ENCODE measurements at regions not wholly inside any gene's neighbourhood (a gene's known extent, or its start where the extent isn't known, plus 50 kb on each side); places are given as distances from the start of the nearest gene placed in this dataset.

GRCh38 chr2:15681089-15681885, 89.6 kb downstream of the DDX1 start:
- no peak for DNase-seq
- Mint-ChIP-seq H3K27ac (no peak overlapping the region), H3K9me3 (peaks cover 5 to 8% of the 10 kb centered on the region in 2 donors), H3K27me3 (no peaks in the 10 kb centered on the region), H3K4me3 (no peak overlapping the region), H3K4me1 (no peaks in the 10 kb centered on the region)
- no peak for ATAC-seq

- ATAC-seq (no peak), DNase-seq (no peak)
- Mint-ChIP-seq H3K4me3 (no peak overlapping the region), H3K27ac (no peak overlapping the region), H3K4me1 (no peaks in the 10 kb centered on the region), H3K9me3 (peaks cover 5 to 8% of the 10 kb centered on the region in 2 donors), H3K27me3 (peaks cover 3% of the 10 kb centered on the region)
Observed at GRCh38 chr2:15682354-15682753, 90.7 kb downstream of the DDX1 start.

- ATAC-seq (no peak), DNase-seq (no peak)
- Mint-ChIP-seq H3K27me3 (peaks cover 21% of the 10 kb centered on the region), H3K9me3 (peaks cover 4 to 5% of the 10 kb centered on the region in 2 donors), H3K27ac (no peak overlapping the region), H3K4me1 (no peaks in the 10 kb centered on the region), H3K4me3 (no peak overlapping the region)
Observed at GRCh38 chr2:15684161-15685039, 92.7 kb downstream of the DDX1 start.

GRCh38 chr2:15685143-15685542, 93.5 kb downstream of the DDX1 start:
- Mint-ChIP-seq H3K4me1 (no peaks in the 10 kb centered on the region), H3K4me3 (no peak overlapping the region), H3K27ac (no peak overlapping the region), H3K27me3 (peaks cover 27% of the 10 kb centered on the region), H3K9me3 (no peaks in the 10 kb centered on the region)
- DNase-seq (no peak), ATAC-seq (no peak)

- no peak for DNase-seq
- Mint-ChIP-seq H3K9me3 (no peaks in the 10 kb centered on the region), H3K27me3 (peaks cover 27% of the 10 kb centered on the region), H3K4me1 (no peaks in the 10 kb centered on the region), H3K4me3 (no peak overlapping the region), H3K27ac (no peak overlapping the region)
- ATAC-seq: no peak
Observed at GRCh38 chr2:15686643-15687042, 95.0 kb downstream of the DDX1 start.

GRCh38 chr2:15687243-15687642, 95.6 kb downstream of the DDX1 start:
- DNase-seq (no peak), ATAC-seq (no peak)
- no peaks in the 10 kb centered on the region for H3K9me3 Mint-ChIP-seq
- no peaks in the 10 kb centered on the region for H3K4me1 Mint-ChIP-seq
- no peak overlapping the region for H3K27ac Mint-ChIP-seq
- H3K4me3 Mint-ChIP-seq: no peak overlapping the region
- H3K27me3 Mint-ChIP-seq: peaks cover 27% of the 10 kb centered on the region

GRCh38 chr2:15687720-15688119, 96.1 kb downstream of the DDX1 start:
- no peak for ATAC-seq
- H3K27me3 Mint-ChIP-seq: peaks cover 27% of the 10 kb centered on the region
- H3K4me3 Mint-ChIP-seq: no peak overlapping the region
- no peak for DNase-seq
- H3K27ac Mint-ChIP-seq: no peak overlapping the region
- no peaks in the 10 kb centered on the region for H3K9me3 Mint-ChIP-seq
- no peaks in the 10 kb centered on the region for H3K4me1 Mint-ChIP-seq

GRCh38 chr2:15688924-15689568, 97.4 kb downstream of the DDX1 start:
- no peaks in the 10 kb centered on the region for H3K9me3 Mint-ChIP-seq
- DNase-seq: no peak
- peaks cover 27% of the 10 kb centered on the region for H3K27me3 Mint-ChIP-seq
- no peak overlapping the region for H3K4me3 Mint-ChIP-seq
- no peak for ATAC-seq
- no peak overlapping the region for H3K27ac Mint-ChIP-seq
- H3K4me1 Mint-ChIP-seq: no peaks in the 10 kb centered on the region

- Mint-ChIP-seq H3K9me3 (no peaks in the 10 kb centered on the region), H3K4me1 (no peaks in the 10 kb centered on the region), H3K27me3 (peaks cover 27% of the 10 kb centered on the region), H3K27ac (no peak overlapping the region), H3K4me3 (no peak overlapping the region)
- no peak for ATAC-seq
- no peak for DNase-seq
Observed at GRCh38 chr2:15689654-15690053, 98.0 kb downstream of the DDX1 start.

GRCh38 chr2:15691586-15692310, 100.1 kb downstream of the DDX1 start:
- ATAC-seq (no peak), DNase-seq (no peak)
- Mint-ChIP-seq H3K9me3 (no peaks in the 10 kb centered on the region), H3K27me3 (peaks cover 27% of the 10 kb centered on the region), H3K27ac (peak overlapping the region in 1 of 2 donors; percentile 37), H3K4me1 (no peaks in the 10 kb centered on the region), H3K4me3 (no peak overlapping the region)

- peaks cover 20% of the 10 kb centered on the region for H3K27me3 Mint-ChIP-seq
- no peaks in the 10 kb centered on the region for H3K4me1 Mint-ChIP-seq
- H3K4me3 Mint-ChIP-seq: no peak overlapping the region
- DNase-seq (no peak), ATAC-seq (no peak)
- H3K27ac Mint-ChIP-seq: no peak overlapping the region
- H3K9me3 Mint-ChIP-seq: no peaks in the 10 kb centered on the region
Observed at GRCh38 chr2:15692551-15693377, 101.1 kb downstream of the DDX1 start.

GRCh38 chr2:15693382-15693781, 101.7 kb downstream of the DDX1 start:
- DNase-seq: no peak
- Mint-ChIP-seq H3K27ac (no peak overlapping the region), H3K9me3 (no peaks in the 10 kb centered on the region), H3K27me3 (peaks cover 16% of the 10 kb centered on the region), H3K4me1 (no peaks in the 10 kb centered on the region), H3K4me3 (no peak overlapping the region)
- ATAC-seq: no peak

- peaks cover 10% of the 10 kb centered on the region for H3K27me3 Mint-ChIP-seq
- H3K27ac Mint-ChIP-seq: no peak overlapping the region
- H3K4me3 Mint-ChIP-seq: no peak overlapping the region
- no peaks in the 10 kb centered on the region for H3K9me3 Mint-ChIP-seq
- DNase-seq: no peak
- H3K4me1 Mint-ChIP-seq: no peaks in the 10 kb centered on the region
- ATAC-seq: no peak
Observed at GRCh38 chr2:15693926-15694588, 102.4 kb downstream of the DDX1 start.

GRCh38 chr2:15694589-15694986, 102.9 kb downstream of the DDX1 start:
- DNase-seq (no peak), ATAC-seq (no peak)
- no peaks in the 10 kb centered on the region for H3K9me3 Mint-ChIP-seq
- no peak overlapping the region for H3K27ac Mint-ChIP-seq
- H3K4me1 Mint-ChIP-seq: no peaks in the 10 kb centered on the region
- H3K27me3 Mint-ChIP-seq: peaks cover 4% of the 10 kb centered on the region
- no peak overlapping the region for H3K4me3 Mint-ChIP-seq
